ENCODE measurements at regions not wholly inside any gene's neighbourhood (a gene's known extent, or its start where the extent isn't known, plus 50 kb on each side); places are given as distances from the start of the nearest gene placed in this dataset.
"Not testable (repeated sequence)": the region's sequence is repeated elsewhere in the genome, so short reads cannot be mapped to it uniquely, and the experiment has no call there.

GRCh38 chrX:74107666-74108065, 196.3 kb upstream of the ZCCHC13 start:
- Histone ChIP-seq H2AFZ (no peak overlapping the region), H3K4me2 (no peak overlapping the region)
- no peak for TF ChIP-seq EZH2phosphoT487 (IDR thresholded peaks at IDR 0.05; ENCODE audit: low read depth, severe bottlenecking, unreplicated experiment)
- TF ChIP-seq EZH2 (IDR thresholded peaks at IDR 0.05; ENCODE audit: borderline replicate concordance) = no peak
- TF ChIP-seq CTCF (IDR thresholded peaks at IDR 0.05; ENCODE audit: poor library complexity) = no peak

GRCh38 chrX:74104356-74105015, 199.5 kb upstream of the ZCCHC13 start:
- Histone ChIP-seq H3K4me3 (no peak overlapping the region), H4K20me1 (ENCODE audit: insufficient read depth, poor library complexity, severe bottlenecking) (no peaks in the 10 kb centered on the region), H2AFZ (no peak overlapping the region), H3K36me3 (replicated peaks; ENCODE audit: insufficient read depth, low read depth) (no peaks in the 10 kb centered on the region), H3K4me1 (ENCODE audit: insufficient read depth) (no peaks in the 10 kb centered on the region), H3K27ac (no peak overlapping the region), H3K79me2 (no peaks in the 10 kb centered on the region), H3K9me2 (replicated peaks; ENCODE audit: insufficient read depth) (no peaks in the 10 kb centered on the region), H3K27me3 (no peaks in the 10 kb centered on the region), H3K4me2 (no peak overlapping the region), H3K9me3 (ENCODE audit: low read depth) (no peaks in the 10 kb centered on the region)
- DNase-seq (ENCODE audit: low spot score) = no peak
- no peak for TF ChIP-seq CTCF (IDR thresholded peaks at IDR 0.05; ENCODE audit: poor library complexity)
- no peak for TF ChIP-seq EZH2phosphoT487 (IDR thresholded peaks at IDR 0.05; ENCODE audit: low read depth, severe bottlenecking, unreplicated experiment)
- no peak for TF ChIP-seq EZH2 (IDR thresholded peaks at IDR 0.05; ENCODE audit: borderline replicate concordance)
- 80% methylated on average over 3 of the region's 3 CpGs for WGBS (ENCODE audit: low lambda C conversion rate, missing lambda C conversion rate)

More at GRCh38 chrX:74107666-74108065, 196.3 kb upstream of the ZCCHC13 start:
- Histone ChIP-seq H3K27ac (no peak overlapping the region), H3K9me2 (replicated peaks; ENCODE audit: insufficient read depth) (no peaks in the 10 kb centered on the region), H3K27me3 (no peaks in the 10 kb centered on the region), H3K79me2 (no peaks in the 10 kb centered on the region), H3K9me3 (ENCODE audit: low read depth) (peaks cover 14% of the 10 kb centered on the region), H3K4me1 (ENCODE audit: insufficient read depth) (no peaks in the 10 kb centered on the region), H3K36me3 (replicated peaks; ENCODE audit: insufficient read depth, low read depth) (no peaks in the 10 kb centered on the region), H4K20me1 (ENCODE audit: insufficient read depth, poor library complexity, severe bottlenecking) (no peaks in the 10 kb centered on the region), H3K4me3 (no peak overlapping the region)
- no peak for DNase-seq (ENCODE audit: low spot score)

- WGBS (ENCODE audit: low lambda C conversion rate, missing lambda C conversion rate) = 97% methylated on average over 10 of the region's 31 CpGs
- not testable (repeated sequence) for H3K36me3 ChIP-seq (replicated peaks; ENCODE audit: insufficient read depth, low read depth); H3K79me2 ChIP-seq; H3K27me3 ChIP-seq; H3K27ac ChIP-seq; H4K20me1 ChIP-seq (ENCODE audit: insufficient read depth, poor library complexity, severe bottlenecking); H3K4me2 ChIP-seq; H3K4me3 ChIP-seq; H3K4me1 ChIP-seq (ENCODE audit: insufficient read depth); DNase-seq (ENCODE audit: low spot score); H3K9me2 ChIP-seq (replicated peaks; ENCODE audit: insufficient read depth); H2AFZ ChIP-seq; H3K9me3 ChIP-seq (ENCODE audit: low read depth)
Measured at GRCh38 chrX:74098407-74098806, 205.6 kb upstream of the ZCCHC13 start.

- Histone ChIP-seq H3K4me2 (no peak overlapping the region), H3K4me1 (ENCODE audit: insufficient read depth) (no peaks in the 10 kb centered on the region), H3K27ac (no peak overlapping the region), H3K4me3 (no peak overlapping the region), H3K36me3 (replicated peaks; ENCODE audit: insufficient read depth, low read depth) (no peaks in the 10 kb centered on the region), H4K20me1 (ENCODE audit: insufficient read depth, poor library complexity, severe bottlenecking) (no peaks in the 10 kb centered on the region), H3K9me2 (replicated peaks; ENCODE audit: insufficient read depth) (no peaks in the 10 kb centered on the region), H3K27me3 (no peaks in the 10 kb centered on the region), H3K79me2 (no peaks in the 10 kb centered on the region), H2AFZ (no peak overlapping the region), H3K9me3 (ENCODE audit: low read depth) (no peaks in the 10 kb centered on the region)
- 76% methylated on average over 3 of the region's 3 CpGs for WGBS (ENCODE audit: low lambda C conversion rate, missing lambda C conversion rate)
- TF ChIP-seq CTCF (IDR thresholded peaks at IDR 0.05; ENCODE audit: poor library complexity) = no peak
- TF ChIP-seq EZH2phosphoT487 (IDR thresholded peaks at IDR 0.05; ENCODE audit: low read depth, severe bottlenecking, unreplicated experiment) = no peak
- TF ChIP-seq EZH2 (IDR thresholded peaks at IDR 0.05; ENCODE audit: borderline replicate concordance) = no peak
- DNase-seq (ENCODE audit: low spot score) = no peak
Measured at GRCh38 chrX:74090049-74090448, 213.9 kb upstream of the ZCCHC13 start.

All from hepatocyte (in vitro differentiated cells).